Natural killer cell treated with Interleukin-12 subunit alpha and Interleukin-12 subunit beta and Interleukin-15 and Interleukin-18, amount 100 ng/mL, for 72 hours (primary cell): ENCODE measurements at regions not wholly inside any gene's neighbourhood (a gene's known extent, or its start where the extent isn't known, plus 50 kb on each side); places are given as distances from the start of the nearest gene placed in this dataset.

ENCODE experiments used
- ATAC-seq, 2 donors: fragments of 150-1000 bp; cut with Tn5 transposase in 1 of 2; sonication (Bioruptor Pico), chemical (Tn5 transposase) in 1 of 2; 2 replicates each; pipeline ENCODE4 v1.10.0; 2021
- DNase-seq: peaks from one replicate; pipeline ENCODE4 v3.0.0; 2022; ENCODE audit warnings: low spot score
- H3K27ac Mint-ChIP-seq, 2 donors: 1 replicate in 1 of 2; 2 replicates in 1 of 2; pipeline ENCODE4 v1.8.0; 2022; ENCODE audit warnings: mixed read lengths in 2 of 2, mild to moderate bottlenecking in 1 of 2, moderate library complexity in 1 of 2
- H3K27me3 Mint-ChIP-seq, 2 donors: 1 replicate in 1 of 2; 2 replicates in 1 of 2; pipeline ENCODE4 v1.8.0; 2022; ENCODE audit warnings: mixed read lengths in 2 of 2
- H3K36me3 Mint-ChIP-seq: one replicate; pipeline ENCODE4 v1.8.0; 2022; ENCODE audit warnings: mixed read lengths
- H3K4me1 Mint-ChIP-seq, 2 donors: 1 replicate in 1 of 2; 2 replicates in 1 of 2; pipeline ENCODE4 v1.8.0; 2022; ENCODE audit warnings: low read depth in 2 of 2, mixed read lengths in 2 of 2, mild to moderate bottlenecking in 1 of 2
- H3K4me3 Mint-ChIP-seq: one replicate; pipeline ENCODE4 v1.8.0; 2022; ENCODE audit warnings: mixed read lengths
- H3K9me3 Mint-ChIP-seq: 2 replicates; pipeline ENCODE4 v1.8.0; 2022; ENCODE audit warnings: mixed read lengths

GRCh38 chr6:100996409-100996808 is 115.3 kb upstream of the ASCC3 start:
- no peaks in the 10 kb centered on the region for H3K36me3 Mint-ChIP-seq
- peaks cover 21% of the 10 kb centered on the region for H3K9me3 Mint-ChIP-seq
- DNase-seq: no peak
- no peaks in the 10 kb centered on the region for H3K4me1 Mint-ChIP-seq
- no peak overlapping the region for H3K4me3 Mint-ChIP-seq
- no peak for ATAC-seq
- H3K27ac Mint-ChIP-seq: no peak overlapping the region
- no peaks in the 10 kb centered on the region for H3K27me3 Mint-ChIP-seq

- Mint-ChIP-seq H3K4me1 (no peaks in the 10 kb centered on the region), H3K9me3 (peaks cover 14% of the 10 kb centered on the region), H3K27me3 (no peaks in the 10 kb centered on the region), H3K27ac (no peak overlapping the region), H3K4me3 (no peak overlapping the region), H3K36me3 (no peaks in the 10 kb centered on the region)
- ATAC-seq (no peak), DNase-seq (no peak)
Observed at GRCh38 chr6:100998111-100998510, 117.0 kb upstream of the ASCC3 start.

GRCh38 chr6:100999034-100999597 is 118.0 kb upstream of the ASCC3 start:
- Mint-ChIP-seq H3K4me1 (no peaks in the 10 kb centered on the region), H3K9me3 (peaks cover 8% of the 10 kb centered on the region), H3K27me3 (no peaks in the 10 kb centered on the region), H3K27ac (no peak overlapping the region), H3K4me3 (no peak overlapping the region), H3K36me3 (no peaks in the 10 kb centered on the region)
- ATAC-seq (no peak), DNase-seq (no peak)

- DNase-seq: no peak
- Mint-ChIP-seq H3K36me3 (no peaks in the 10 kb centered on the region), H3K9me3 (peaks cover 8% of the 10 kb centered on the region), H3K4me3 (no peak overlapping the region), H3K27me3 (no peaks in the 10 kb centered on the region), H3K4me1 (no peaks in the 10 kb centered on the region), H3K27ac (no peak overlapping the region)
- ATAC-seq: no peak
Observed at GRCh38 chr6:101000341-101000740, 119.2 kb upstream of the ASCC3 start.

GRCh38 chr6:101001012-101001411 is 119.9 kb upstream of the ASCC3 start:
- no peaks in the 10 kb centered on the region for H3K36me3 Mint-ChIP-seq
- H3K27ac Mint-ChIP-seq: no peak overlapping the region
- DNase-seq (no peak), ATAC-seq (no peak)
- no peak overlapping the region for H3K4me3 Mint-ChIP-seq
- no peaks in the 10 kb centered on the region for H3K27me3 Mint-ChIP-seq
- peaks cover 7% of the 10 kb centered on the region for H3K9me3 Mint-ChIP-seq
- no peaks in the 10 kb centered on the region for H3K4me1 Mint-ChIP-seq

GRCh38 chr6:101001607-101002006 is 120.5 kb upstream of the ASCC3 start:
- H3K27me3 Mint-ChIP-seq: no peaks in the 10 kb centered on the region
- ATAC-seq (no peak), DNase-seq (no peak)
- H3K4me3 Mint-ChIP-seq: no peak overlapping the region
- no peak overlapping the region for H3K27ac Mint-ChIP-seq
- no peaks in the 10 kb centered on the region for H3K4me1 Mint-ChIP-seq
- peaks cover 6% of the 10 kb centered on the region for H3K9me3 Mint-ChIP-seq
- no peaks in the 10 kb centered on the region for H3K36me3 Mint-ChIP-seq

- DNase-seq (no peak), ATAC-seq (no peak)
- no peaks in the 10 kb centered on the region for H3K36me3 Mint-ChIP-seq
- H3K27ac Mint-ChIP-seq: no peak overlapping the region
- H3K4me3 Mint-ChIP-seq: no peak overlapping the region
- H3K9me3 Mint-ChIP-seq: peaks cover 6% of the 10 kb centered on the region
- H3K4me1 Mint-ChIP-seq: no peaks in the 10 kb centered on the region
- no peaks in the 10 kb centered on the region for H3K27me3 Mint-ChIP-seq
Observed at GRCh38 chr6:101003075-101003474, 121.9 kb upstream of the ASCC3 start.

GRCh38 chr6:101011186-101011585 is 130.1 kb upstream of the ASCC3 start:
- Mint-ChIP-seq H3K36me3 (no peaks in the 10 kb centered on the region), H3K9me3 (no peaks in the 10 kb centered on the region), H3K27me3 (no peaks in the 10 kb centered on the region), H3K4me3 (no peak overlapping the region), H3K4me1 (peaks cover 0 to 3% of the 10 kb centered on the region in 2 donors), H3K27ac (no peak overlapping the region)
- ATAC-seq (no peak), DNase-seq (no peak)

GRCh38 chr6:101013612-101014195 is 132.6 kb upstream of the ASCC3 start:
- Mint-ChIP-seq H3K36me3 (no peaks in the 10 kb centered on the region), H3K27ac (no peak overlapping the region), H3K27me3 (no peaks in the 10 kb centered on the region), H3K4me3 (no peak overlapping the region), H3K9me3 (peaks cover 4% of the 10 kb centered on the region), H3K4me1 (peaks cover 0 to 3% of the 10 kb centered on the region in 2 donors)
- DNase-seq (no peak), ATAC-seq (no peak)

GRCh38 chr6:101015541-101015940 is 134.4 kb upstream of the ASCC3 start:
- Mint-ChIP-seq H3K4me3 (no peak overlapping the region), H3K27ac (no peak overlapping the region), H3K9me3 (peaks cover 10% of the 10 kb centered on the region), H3K4me1 (peaks cover 0 to 3% of the 10 kb centered on the region in 2 donors), H3K36me3 (no peaks in the 10 kb centered on the region), H3K27me3 (no peaks in the 10 kb centered on the region)
- ATAC-seq (no peak), DNase-seq (no peak)

GRCh38 chr6:101016163-101016562 is 135.0 kb upstream of the ASCC3 start:
- Mint-ChIP-seq H3K36me3 (no peaks in the 10 kb centered on the region), H3K4me3 (no peak overlapping the region), H3K9me3 (peaks cover 10% of the 10 kb centered on the region), H3K27ac (no peak overlapping the region), H3K27me3 (no peaks in the 10 kb centered on the region), H3K4me1 (no peaks in the 10 kb centered on the region)
- DNase-seq (no peak), ATAC-seq (no peak)

GRCh38 chr6:101018157-101018556 is 137.0 kb upstream of the ASCC3 start:
- no peak overlapping the region for H3K4me3 Mint-ChIP-seq
- ATAC-seq: no peak
- H3K4me1 Mint-ChIP-seq: no peaks in the 10 kb centered on the region
- no peak for DNase-seq
- H3K27me3 Mint-ChIP-seq: no peaks in the 10 kb centered on the region
- H3K27ac Mint-ChIP-seq: no peak overlapping the region
- H3K9me3 Mint-ChIP-seq: peaks cover 15% of the 10 kb centered on the region
- no peaks in the 10 kb centered on the region for H3K36me3 Mint-ChIP-seq

GRCh38 chr6:101021504-101021903 is 140.4 kb upstream of the ASCC3 start:
- DNase-seq: no peak
- Mint-ChIP-seq H3K4me3 (no peak overlapping the region), H3K27me3 (no peaks in the 10 kb centered on the region), H3K27ac (no peak overlapping the region), H3K4me1 (no peaks in the 10 kb centered on the region), H3K9me3 (peaks cover 19% of the 10 kb centered on the region), H3K36me3 (peaks cover 5% of the 10 kb centered on the region)
- ATAC-seq: no peak

GRCh38 chr6:101042966-101043365 is 161.8 kb upstream of the ASCC3 start:
- no peak overlapping the region for H3K27ac Mint-ChIP-seq
- DNase-seq: no peak
- peaks cover 8% of the 10 kb centered on the region for H3K9me3 Mint-ChIP-seq
- ATAC-seq: no peak
- no peaks in the 10 kb centered on the region for H3K4me1 Mint-ChIP-seq
- no peaks in the 10 kb centered on the region for H3K36me3 Mint-ChIP-seq
- H3K27me3 Mint-ChIP-seq: no peaks in the 10 kb centered on the region
- H3K4me3 Mint-ChIP-seq: no peak overlapping the region

GRCh38 chr6:101058296-101058695 is 177.2 kb upstream of the ASCC3 start:
- Mint-ChIP-seq H3K4me3 (no peak overlapping the region), H3K27me3 (no peaks in the 10 kb centered on the region), H3K9me3 (peaks cover 12% of the 10 kb centered on the region), H3K4me1 (no peaks in the 10 kb centered on the region), H3K36me3 (peaks cover 9% of the 10 kb centered on the region), H3K27ac (no peak overlapping the region)
- DNase-seq (no peak), ATAC-seq (no peak)
